Activated CD8-positive, alpha-beta memory T cell treated with anti-CD3 and anti-CD28 coated beads for 36 hours (primary cell): ENCODE measurements at regions not wholly inside any gene's neighbourhood (a gene's known extent, or its start where the extent isn't known, plus 50 kb on each side); places are given as distances from the start of the nearest gene placed in this dataset.
"Not testable (repeated sequence)": the region's sequence is repeated elsewhere in the genome, so short reads cannot be mapped to it uniquely, and the experiment has no call there.

ENCODE experiments used
- CTCF ChIA-PET: fragments of 350-600 bp; sonication (Branson Sonifier 250); formaldehyde crosslinking; loops from one replicate; lab custom pipeline; 2021; ENCODE audit warnings: antibody characterized with exemption; lab: Charles Lee
- POLR2A ChIA-PET: fragments of 350-600 bp; sonication (Branson Sonifier 250); formaldehyde crosslinking; loops from one replicate; lab custom pipeline; 2021; ENCODE audit warnings: antibody characterized with exemption; lab: Charles Lee

DNA sequence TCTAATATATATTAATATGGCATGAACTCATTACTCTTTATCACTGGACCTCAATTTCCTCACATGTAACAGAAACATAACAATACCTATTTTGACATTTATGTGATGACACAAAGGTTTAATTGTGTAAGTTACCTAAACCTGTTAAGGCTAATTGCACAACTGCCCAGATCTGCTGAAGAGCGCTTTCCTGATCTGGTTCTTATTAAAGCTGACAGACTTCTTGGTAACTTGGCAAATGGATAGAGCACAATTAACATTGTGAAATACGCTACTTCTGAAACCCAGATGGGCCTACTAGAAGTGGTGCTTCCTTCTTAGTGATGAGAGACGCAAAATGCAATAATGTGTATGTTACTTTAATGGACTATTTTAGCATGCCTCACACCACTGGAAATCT, 1767.2 kb upstream of the RAG2 start:
- CTCF ChIA-PET, result interaction anchor here (0.6 kb wide), 1 partner anchor 51 kb away, joined by 3 read pairs; no protein-coding TSS in a partner anchor

DNA sequence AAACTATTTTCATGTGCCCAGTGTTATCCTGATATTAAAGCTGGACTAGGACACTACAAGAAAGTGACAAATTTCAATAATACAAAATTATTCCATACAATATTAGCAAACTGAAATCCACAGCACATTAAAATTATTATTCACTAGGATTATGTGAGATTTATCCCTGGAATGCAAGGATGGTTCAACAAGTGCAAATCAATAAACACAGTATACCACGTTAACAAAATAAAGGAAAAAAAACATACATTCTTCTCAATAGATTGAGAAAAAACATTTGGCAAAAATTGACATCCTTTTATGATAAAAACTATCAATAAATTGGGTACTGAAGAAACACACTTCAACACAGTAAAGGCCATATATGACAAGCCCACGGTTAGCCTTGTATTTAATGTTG, 1758.2 kb upstream of the RAG2 start:
- POLR2A ChIA-PET, result no interaction called here
- CTCF ChIA-PET, result no interaction called here

More for the DNA sequence above, 1767.2 kb upstream of the RAG2 start:
- POLR2A ChIA-PET, result no interaction called here

- ChIA-PET CTCF (no interaction called here), POLR2A (no interaction called here)
These were observed 1747.2 kb upstream of the RAG2 start for GRCh38 chr11:38345286-38345685.

GRCh38 chr11:38341612-38342011, 1743.6 kb upstream of the RAG2 start:
- POLR2A ChIA-PET, CTCF ChIA-PET: not testable (repeated sequence)

- POLR2A ChIA-PET, result no interaction called here
- CTCF ChIA-PET, result no interaction called here
These were observed 1741.9 kb upstream of the RAG2 start for GRCh38 chr11:38339835-38340440.

DNA sequence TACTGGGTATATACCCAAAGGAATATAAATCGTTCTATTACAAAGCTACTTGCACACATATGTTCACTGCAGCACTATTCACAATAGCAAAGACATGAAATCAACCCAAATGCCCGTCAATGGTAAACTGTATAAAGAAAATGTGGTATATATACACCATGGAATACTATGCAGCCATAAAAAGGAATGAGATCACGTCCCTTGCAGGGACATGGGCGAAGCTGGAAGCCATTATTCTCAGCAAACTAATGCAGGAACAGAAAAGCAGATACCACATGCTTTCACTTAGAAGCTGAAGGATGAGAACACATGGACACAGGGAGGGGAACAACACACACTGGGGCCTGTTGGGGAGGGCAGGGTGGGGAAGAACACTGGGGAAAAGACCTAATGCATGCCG, 1740.0 kb upstream of the RAG2 start:
- POLR2A ChIA-PET, CTCF ChIA-PET: not testable (repeated sequence)

- ChIA-PET POLR2A (no interaction called here), CTCF (no interaction called here)
These were observed 1734.0 kb upstream of the RAG2 start for GRCh38 chr11:38332046-38332445.

GRCh38 chr11:38330578-38330977, 1732.5 kb upstream of the RAG2 start:
- POLR2A ChIA-PET, result no interaction called here
- CTCF ChIA-PET, result no interaction called here

DNA sequence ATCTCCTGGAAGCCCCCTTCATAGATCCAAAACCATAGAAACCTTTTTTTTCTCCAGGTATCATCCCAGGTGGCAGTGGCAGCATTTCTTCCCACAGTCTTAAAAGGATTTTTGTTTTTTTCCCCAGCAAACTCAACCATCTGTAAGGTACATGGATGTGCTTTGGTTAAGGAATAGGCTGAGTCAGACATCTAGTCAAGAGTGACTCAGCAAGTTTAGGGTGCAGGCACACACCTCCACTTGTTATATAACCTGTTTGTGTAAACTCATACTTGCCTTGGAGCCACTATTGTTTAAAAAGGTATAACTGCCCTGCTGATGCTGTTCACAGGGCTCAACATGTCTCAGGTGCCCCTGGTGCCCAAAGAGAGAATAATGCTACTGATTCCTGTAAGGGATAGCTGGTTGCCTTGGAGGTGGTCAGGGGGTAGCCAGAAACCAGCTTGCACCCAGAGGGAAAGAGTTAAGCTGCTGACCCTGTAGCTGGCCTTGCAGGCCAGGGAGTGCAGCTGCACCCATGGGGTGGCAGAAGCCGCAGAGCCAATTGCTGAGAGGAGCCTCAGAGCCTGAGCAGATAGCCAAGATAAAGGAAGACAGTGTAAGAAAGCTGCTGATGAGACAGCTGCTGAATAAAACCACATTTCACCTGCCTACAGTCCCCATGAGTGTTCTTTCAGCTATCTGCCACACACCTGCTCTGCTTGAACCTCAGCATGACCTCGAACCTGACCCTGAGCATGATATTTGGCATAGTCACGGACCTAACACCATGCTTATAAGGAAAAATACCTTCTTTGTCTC, 1726.1 kb upstream of the RAG2 start:
- POLR2A ChIA-PET, result no interaction called here
- CTCF ChIA-PET, result no interaction called here

DNA sequence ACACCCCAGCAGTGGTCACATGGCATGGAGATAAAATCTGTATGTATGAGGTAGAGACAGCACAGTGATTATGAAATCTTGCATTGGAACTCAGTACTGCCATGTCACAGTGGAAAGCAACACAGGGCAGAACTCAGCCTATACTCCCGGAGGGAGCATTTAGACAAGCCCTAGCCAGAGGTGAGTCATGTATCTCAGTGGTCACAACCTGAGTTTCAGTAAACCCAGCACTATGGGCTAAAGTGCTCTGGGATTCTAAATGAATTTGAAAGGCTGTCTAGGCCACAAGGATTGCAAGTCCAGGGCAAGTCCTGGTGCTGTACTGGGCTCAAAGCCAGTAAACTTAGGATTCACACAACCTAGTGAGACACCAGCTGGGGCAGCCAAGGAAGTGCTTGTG, 1717.1 kb upstream of the RAG2 start:
- ChIA-PET CTCF (no interaction called here), POLR2A (no interaction called here)

GRCh38 chr11:38307455-38307854, 1709.4 kb upstream of the RAG2 start:
- CTCF ChIA-PET, result no interaction called here
- POLR2A ChIA-PET, result no interaction called here

DNA sequence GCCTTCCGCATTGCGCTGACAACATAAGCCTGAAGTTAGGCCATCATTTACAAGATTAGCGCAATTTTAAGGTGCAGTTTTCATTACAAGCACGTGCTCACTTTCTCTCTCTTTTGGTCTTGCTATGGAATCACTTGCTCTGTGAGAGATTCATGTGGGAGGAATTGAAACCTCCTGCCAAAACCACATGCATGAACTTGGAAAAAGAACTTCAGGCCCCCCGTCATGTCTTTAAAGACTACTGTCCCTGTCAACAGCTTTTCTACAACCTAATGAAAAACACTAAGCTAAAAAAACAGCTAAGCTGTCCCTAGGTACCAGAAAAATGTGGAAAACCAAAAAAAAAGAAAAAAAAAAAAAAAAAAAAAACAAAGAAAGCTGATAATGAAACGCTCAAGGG, 1707.6 kb upstream of the RAG2 start:
- CTCF ChIA-PET, result no interaction called here
- POLR2A ChIA-PET, result no interaction called here

- ChIA-PET POLR2A (no interaction called here), CTCF (no interaction called here)
These were observed 1706.9 kb upstream of the RAG2 start for GRCh38 chr11:38304926-38305325.

GRCh38 chr11:38302564-38302963, 1704.5 kb upstream of the RAG2 start:
- ChIA-PET POLR2A (no interaction called here), CTCF (no interaction called here)

- CTCF ChIA-PET, result no interaction called here
- POLR2A ChIA-PET, result no interaction called here
These were observed 1702.5 kb upstream of the RAG2 start for GRCh38 chr11:38300570-38300969.

DNA sequence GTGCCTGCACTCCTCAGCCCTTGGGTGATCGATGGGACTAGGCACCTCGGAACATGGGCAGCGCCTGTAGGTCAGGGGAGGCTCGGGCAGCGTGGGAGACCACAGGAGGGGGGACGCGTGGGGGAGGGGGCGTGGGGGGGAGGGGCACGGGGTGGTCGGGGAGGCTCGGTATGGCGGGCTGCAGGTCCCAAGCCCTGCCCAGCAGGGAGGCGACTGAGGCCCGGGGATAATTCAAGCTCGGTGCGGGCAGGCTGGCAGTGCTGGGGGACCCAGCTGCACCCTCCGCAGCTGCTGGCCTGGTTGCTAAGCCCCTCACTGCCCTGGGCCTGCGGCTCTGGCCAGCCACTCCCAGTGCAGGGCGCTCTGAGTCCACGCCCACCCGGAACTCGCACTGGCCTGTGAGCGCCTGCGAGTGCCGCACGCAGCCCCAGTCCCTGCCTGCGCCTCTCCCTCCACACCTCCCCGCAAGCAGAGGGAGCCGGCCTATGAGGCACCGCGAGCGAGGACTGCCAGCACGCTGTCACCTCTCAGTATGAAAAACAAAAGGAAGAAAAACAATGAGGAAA, 1698.3 kb upstream of the RAG2 start:
- POLR2A ChIA-PET, result no interaction called here
- CTCF ChIA-PET, result no interaction called here

DNA sequence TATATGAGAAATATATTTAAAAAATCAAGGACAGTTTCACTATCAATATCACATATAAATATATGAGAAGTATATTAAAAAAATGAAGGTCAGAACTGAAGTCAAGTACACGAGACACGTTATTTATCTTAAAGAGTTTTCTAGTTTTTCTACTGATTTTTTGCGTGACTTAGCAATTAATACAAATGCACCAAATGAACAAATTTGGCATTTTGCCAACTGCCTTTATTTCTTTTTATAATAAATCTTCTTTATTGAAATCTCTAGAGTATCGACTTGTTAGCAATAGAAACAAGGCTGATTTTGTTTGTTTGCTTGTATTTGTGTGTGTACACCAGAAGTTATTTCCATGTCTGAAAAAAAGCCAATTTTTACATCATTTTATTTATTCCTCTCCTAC, 1684.7 kb upstream of the RAG2 start:
- POLR2A ChIA-PET, result no interaction called here

GRCh38 chr11:38278457-38279141, 1680.6 kb upstream of the RAG2 start:
- POLR2A ChIA-PET, result no interaction called here
- CTCF ChIA-PET, result no interaction called here

More for the DNA sequence above, 1684.7 kb upstream of the RAG2 start:
- CTCF ChIA-PET, result no interaction called here

DNA sequence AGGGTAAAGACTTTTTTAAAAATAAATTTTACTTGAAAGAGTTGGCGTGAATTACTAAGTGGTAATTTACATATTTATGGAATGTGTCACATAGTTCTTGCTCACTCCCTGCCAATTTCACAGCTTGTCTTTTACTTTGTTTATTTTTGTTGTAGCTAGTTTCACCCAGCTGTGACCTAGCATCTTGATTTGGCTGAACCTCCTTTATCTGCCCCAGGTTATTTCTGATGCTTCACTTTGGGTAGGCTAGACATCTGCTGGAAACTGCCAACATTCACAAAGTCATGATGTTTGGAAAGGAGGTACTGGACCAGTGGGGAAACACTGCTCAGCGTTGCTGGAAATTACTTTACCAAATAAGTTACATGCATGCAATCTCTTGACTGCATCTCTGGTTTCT, 1676.0 kb upstream of the RAG2 start:
- ChIA-PET POLR2A (no interaction called here), CTCF (no interaction called here)

DNA sequence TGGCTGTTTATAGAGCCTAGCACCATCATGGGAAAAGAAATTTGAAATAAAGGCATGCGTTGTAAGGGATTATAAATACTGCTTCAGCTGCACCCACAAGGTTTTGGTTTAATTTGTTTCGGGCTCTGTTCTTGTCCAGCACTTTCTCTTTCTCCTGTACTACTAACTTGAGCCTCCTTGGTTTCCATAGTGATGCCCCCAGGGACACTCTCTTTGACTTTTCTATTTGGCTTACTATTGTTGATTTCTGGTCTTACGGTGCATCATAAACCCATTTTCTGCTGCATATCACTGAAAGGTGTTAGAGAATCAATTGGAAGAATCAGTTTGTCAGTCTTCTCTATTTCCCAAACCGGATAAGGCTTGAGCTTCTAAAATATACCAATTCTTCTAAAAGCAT, 1674.3 kb upstream of the RAG2 start:
- ChIA-PET POLR2A (no interaction called here), CTCF (interaction anchor here (0.6 kb wide), 1 partner anchor 956 kb away, joined by 3 read pairs; no protein-coding TSS in a partner anchor)
